Cardiac muscle cell (in vitro differentiated cells and primary cell): ENCODE measurements at regions not wholly inside any gene's neighbourhood (a gene's known extent, or its start where the extent isn't known, plus 50 kb on each side); places are given as distances from the start of the nearest gene placed in this dataset.

ENCODE experiments used
- DNase-seq, 2 donors: peaks; one replicate each; pipeline versions ENCODE4 v3.0.0 to v3.0.0-alpha.2; 2010 to 2017; ENCODE audit warnings: low read depth in 1 of 2, low spot score in 1 of 2
- H3K27ac ChIP-seq: fragments of 200-600 bp; sonication (generic); 2 replicates; pipeline ENCODE4 v1.5.1; 2016
- H3K27me3 ChIP-seq: fragments of 200-600 bp; sonication (generic); 2 replicates; pipeline ENCODE4 v1.6.0; 2016; ENCODE audit warnings: control low read depth
- H3K36me3 ChIP-seq: fragments of 200-600 bp; sonication (generic); 2 replicates; pipeline ENCODE4 v1.5.1; 2016; ENCODE audit warnings: control low read depth
- H3K4me1 ChIP-seq: fragments of 200-600 bp; sonication (generic); 2 replicates; pipeline ENCODE4 v1.8.1; 2017; ENCODE audit warnings: low read depth, mild to moderate bottlenecking, mixed run types
- H3K4me3 ChIP-seq: fragments of 200-600 bp; sonication (generic); 2 replicates; pipeline ENCODE4 v1.5.1; 2016; ENCODE audit warnings: mild to moderate bottlenecking
- H3K9me3 ChIP-seq: fragments of 200-600 bp; sonication (generic); 2 replicates; pipeline ENCODE4 v1.5.1; 2017; ENCODE audit warnings: low read depth, mild to moderate bottlenecking, control low read depth
- TF ChIP-seq, protein P1 (sequence below): IDR thresholded peaks from 2 replicates; pipeline ENCODE4 v1.5.1; 2012; ENCODE audit warnings: low read depth, mild to moderate bottlenecking, low read length

DNA sequence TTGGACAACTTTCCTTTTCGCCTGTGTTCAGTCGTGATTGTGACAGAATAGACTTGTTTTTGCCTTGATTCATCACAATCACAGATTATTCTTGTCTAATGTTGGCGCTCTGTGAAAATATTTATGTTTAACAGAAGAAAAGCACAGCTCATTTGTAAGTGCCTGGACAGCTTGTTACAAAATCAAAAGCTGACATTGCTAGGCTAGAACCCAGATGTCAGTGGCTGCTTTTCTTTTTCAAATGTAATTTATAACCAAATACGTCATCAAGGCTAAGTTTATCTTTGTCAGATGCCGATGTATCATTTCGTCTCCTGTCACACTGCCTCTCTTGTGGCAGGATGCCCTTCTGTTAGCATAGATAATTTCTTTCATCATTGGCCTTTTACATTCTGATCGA lies 1227.3 kb downstream of the PLA2G4A start:
- no peaks in the 10 kb centered on the region for H3K36me3 ChIP-seq
- H3K4me1 ChIP-seq: peaks cover 18% of the 10 kb centered on the region
- H3K27ac ChIP-seq: no peak overlapping the region
- no peaks in the 10 kb centered on the region for H3K27me3 ChIP-seq
- H3K4me3 ChIP-seq: no peak overlapping the region
- peak in 1 of 2 donors; percentile 11 for DNase-seq
- TF ChIP-seq, protein P1, sequence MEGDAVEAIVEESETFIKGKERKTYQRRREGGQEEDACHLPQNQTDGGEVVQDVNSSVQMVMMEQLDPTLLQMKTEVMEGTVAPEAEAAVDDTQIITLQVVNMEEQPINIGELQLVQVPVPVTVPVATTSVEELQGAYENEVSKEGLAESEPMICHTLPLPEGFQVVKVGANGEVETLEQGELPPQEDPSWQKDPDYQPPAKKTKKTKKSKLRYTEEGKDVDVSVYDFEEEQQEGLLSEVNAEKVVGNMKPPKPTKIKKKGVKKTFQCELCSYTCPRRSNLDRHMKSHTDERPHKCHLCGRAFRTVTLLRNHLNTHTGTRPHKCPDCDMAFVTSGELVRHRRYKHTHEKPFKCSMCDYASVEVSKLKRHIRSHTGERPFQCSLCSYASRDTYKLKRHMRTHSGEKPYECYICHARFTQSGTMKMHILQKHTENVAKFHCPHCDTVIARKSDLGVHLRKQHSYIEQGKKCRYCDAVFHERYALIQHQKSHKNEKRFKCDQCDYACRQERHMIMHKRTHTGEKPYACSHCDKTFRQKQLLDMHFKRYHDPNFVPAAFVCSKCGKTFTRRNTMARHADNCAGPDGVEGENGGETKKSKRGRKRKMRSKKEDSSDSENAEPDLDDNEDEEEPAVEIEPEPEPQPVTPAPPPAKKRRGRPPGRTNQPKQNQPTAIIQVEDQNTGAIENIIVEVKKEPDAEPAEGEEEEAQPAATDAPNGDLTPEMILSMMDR: no peak
- H3K9me3 ChIP-seq: no peaks in the 10 kb centered on the region

DNA sequence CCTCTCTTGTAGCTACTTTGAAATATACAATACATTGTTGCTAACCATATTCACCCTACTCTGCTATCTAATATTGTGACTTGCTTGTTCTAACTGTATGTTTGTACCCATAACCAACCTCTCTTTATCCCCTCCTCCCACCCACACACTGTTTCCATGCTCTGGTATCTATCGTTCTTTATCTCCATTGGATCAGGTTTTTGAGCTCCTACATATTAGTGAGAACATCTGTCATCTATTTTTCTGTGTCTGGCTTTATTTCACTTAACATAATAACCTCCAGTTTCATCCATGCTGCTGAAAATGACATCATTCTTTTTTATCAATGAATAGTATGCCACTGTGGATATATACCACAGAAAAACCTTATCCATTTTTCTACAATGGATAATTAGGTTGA lies 1230.1 kb downstream of the PLA2G4A start:
- Histone ChIP-seq H3K36me3 (no peaks in the 10 kb centered on the region), H3K27me3 (no peaks in the 10 kb centered on the region), H3K4me3 (no peak overlapping the region), H3K9me3 (no peaks in the 10 kb centered on the region), H3K4me1 (peaks cover 18% of the 10 kb centered on the region), H3K27ac (no peak overlapping the region)
- TF ChIP-seq, protein P1: no peak
- no peak for DNase-seq

DNA sequence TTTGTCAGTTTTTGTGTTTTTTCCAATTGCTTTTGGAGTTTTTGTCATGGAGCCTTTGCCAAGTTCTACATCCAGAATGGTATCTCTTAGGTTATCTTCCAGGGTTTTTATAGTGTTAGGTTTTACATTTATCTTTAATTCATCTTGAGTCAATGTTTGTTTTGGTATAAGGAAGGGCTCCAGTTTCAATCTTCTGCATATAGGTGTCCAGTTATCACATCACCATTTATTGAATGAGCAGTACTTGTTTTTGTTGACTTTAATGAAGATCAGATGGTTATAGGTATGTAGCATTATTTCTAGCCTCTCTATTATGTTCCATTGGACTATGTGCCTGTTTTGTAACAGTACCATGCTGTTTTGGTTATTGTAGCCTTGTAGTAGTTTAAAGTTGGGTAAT lies 1233.1 kb downstream of the PLA2G4A start:
- TF ChIP-seq, protein P1: no peak
- no peaks in the 10 kb centered on the region for H3K27me3 ChIP-seq
- H3K9me3 ChIP-seq: no peaks in the 10 kb centered on the region
- no peak for DNase-seq
- H3K4me1 ChIP-seq: no peaks in the 10 kb centered on the region
- no peak overlapping the region for H3K4me3 ChIP-seq
- no peak overlapping the region for H3K27ac ChIP-seq
- no peaks in the 10 kb centered on the region for H3K36me3 ChIP-seq

DNA sequence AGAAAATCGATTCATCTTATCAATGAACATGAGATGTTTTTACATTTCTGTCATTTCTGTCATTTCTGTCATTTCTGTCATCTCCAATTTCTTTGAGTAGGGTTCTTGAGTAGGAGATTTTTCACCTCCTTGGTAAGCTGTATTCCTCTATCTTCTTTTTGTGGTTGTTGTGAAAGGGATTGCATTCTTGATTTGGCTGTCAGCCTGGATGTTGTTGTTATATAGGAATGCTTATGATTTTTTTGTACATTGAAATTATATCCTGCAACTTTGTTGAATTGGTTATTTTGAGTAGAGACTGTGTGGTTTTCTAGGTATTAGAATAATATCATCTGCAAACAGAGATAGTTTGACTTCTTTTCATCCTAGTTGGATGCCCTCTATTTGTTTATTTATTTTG lies 1233.7 kb downstream of the PLA2G4A start:
- no peak overlapping the region for H3K4me3 ChIP-seq
- H3K36me3 ChIP-seq: no peaks in the 10 kb centered on the region
- H3K4me1 ChIP-seq: no peaks in the 10 kb centered on the region
- H3K27me3 ChIP-seq: no peaks in the 10 kb centered on the region
- no peaks in the 10 kb centered on the region for H3K9me3 ChIP-seq
- H3K27ac ChIP-seq: no peak overlapping the region
- TF ChIP-seq, protein P1: no peak
- DNase-seq: peak in 1 of 2 donors; percentile 27

DNA sequence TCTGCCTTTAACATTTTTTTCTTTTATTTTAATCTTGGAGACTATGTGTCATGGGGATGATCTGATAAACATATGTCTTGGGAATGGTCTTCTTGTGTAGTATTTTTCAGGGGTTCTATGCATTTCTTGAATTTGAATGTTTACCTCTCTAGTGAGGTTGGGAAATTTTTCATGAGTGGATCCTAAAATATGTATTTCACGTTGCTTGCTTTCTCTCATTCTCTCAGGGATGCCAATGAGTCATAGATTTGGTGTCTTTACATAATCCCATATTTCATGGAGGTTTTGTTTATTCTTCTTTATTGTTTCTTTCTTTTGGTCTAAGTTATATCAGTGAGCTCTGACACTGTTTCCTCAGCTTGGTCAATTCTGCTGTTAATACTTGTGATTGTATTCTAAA lies 1237.2 kb downstream of the PLA2G4A start:
- Histone ChIP-seq H3K4me1 (no peaks in the 10 kb centered on the region), H3K4me3 (no peak overlapping the region), H3K36me3 (no peaks in the 10 kb centered on the region), H3K9me3 (no peaks in the 10 kb centered on the region), H3K27ac (no peak overlapping the region), H3K27me3 (no peaks in the 10 kb centered on the region)
- no peak for DNase-seq
- TF ChIP-seq, protein P1: no peak

DNA sequence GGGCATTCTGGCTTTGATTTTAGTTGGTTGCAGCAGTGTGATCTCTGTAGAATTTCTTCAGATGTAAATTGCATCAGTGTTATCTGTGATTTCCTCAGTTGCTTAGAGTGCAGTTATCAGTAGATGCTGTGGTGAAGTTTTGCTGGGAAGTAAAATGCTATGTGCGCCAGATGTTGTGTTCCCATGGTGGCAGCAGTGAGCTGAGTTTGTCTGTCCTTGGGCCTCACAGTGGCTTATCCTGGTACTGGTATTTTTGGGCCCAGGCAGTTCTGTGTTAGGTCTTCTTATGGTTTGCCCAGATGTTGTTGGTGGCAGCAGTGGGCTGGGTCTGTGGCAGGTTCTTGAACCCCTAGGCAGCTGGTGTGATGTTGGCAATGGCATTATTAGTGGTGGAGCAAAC lies 1242.1 kb downstream of the PLA2G4A start:
- Histone ChIP-seq H3K9me3 (no peaks in the 10 kb centered on the region), H3K4me1 (no peaks in the 10 kb centered on the region), H3K27me3 (no peaks in the 10 kb centered on the region), H3K4me3 (no peak overlapping the region), H3K36me3 (no peaks in the 10 kb centered on the region), H3K27ac (no peak overlapping the region)
- no peak for DNase-seq
- TF ChIP-seq, protein P1: no peak
